ENCODE measurements at regions not wholly inside any gene's neighbourhood (a gene's known extent, or its start where the extent isn't known, plus 50 kb on each side); places are given as distances from the start of the nearest gene placed in this dataset.
"Not testable (repeated sequence)": the region's sequence is repeated elsewhere in the genome, so short reads cannot be mapped to it uniquely, and the experiment has no call there.

DNA sequence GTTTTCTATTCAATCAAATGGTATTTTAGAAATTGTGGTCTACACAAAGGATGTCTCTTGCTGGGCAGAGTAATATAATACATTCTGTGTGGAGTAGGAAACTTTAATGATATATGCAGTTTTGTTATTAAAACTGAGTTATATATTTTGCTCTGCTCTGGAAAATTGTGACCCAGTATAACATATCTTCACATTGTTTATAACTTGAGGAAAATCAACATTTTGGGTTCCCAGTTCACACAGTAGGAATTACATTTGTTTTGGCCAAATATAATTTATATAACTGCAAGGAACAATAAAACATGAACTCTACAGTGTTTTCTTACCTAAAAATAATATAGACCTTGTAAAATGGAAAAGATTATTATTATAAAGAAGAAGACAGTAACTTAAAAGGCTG lies 372.4 kb downstream of the OSR1 start:
- DNase-seq (ENCODE audit: low read depth in 2 of 2), result no peak

DNA sequence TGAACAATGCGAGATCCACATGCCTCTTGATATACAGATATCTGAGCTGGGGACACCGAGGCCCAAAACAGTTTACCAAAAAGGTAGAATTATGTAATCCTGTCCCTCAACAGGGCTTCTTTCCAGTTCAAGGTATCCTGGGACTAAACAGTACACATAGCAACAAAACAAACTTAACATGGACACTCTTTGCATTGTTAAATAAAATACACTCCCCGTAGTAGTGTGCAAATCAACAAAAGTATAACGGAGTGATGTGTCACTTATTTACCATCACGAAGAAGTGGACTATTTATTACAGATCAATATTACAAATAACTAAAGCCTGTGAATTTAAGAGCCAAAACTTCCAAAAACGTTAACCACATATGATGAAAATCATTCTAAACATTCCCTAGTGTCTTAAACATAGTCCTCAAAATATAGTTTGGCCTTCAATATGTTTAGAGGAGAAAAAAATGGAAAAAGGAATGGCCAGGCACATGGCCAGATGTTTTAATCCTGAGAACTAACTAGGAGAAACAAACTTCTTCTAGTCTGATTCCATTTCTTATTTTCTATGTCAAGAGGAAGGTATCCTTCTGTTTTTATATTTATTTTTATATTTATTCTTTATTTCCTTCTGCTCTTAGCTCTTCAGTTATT lies 377.5 kb downstream of the OSR1 start:
- DNase-seq (ENCODE audit: low read depth in 2 of 2), result no peak

DNA sequence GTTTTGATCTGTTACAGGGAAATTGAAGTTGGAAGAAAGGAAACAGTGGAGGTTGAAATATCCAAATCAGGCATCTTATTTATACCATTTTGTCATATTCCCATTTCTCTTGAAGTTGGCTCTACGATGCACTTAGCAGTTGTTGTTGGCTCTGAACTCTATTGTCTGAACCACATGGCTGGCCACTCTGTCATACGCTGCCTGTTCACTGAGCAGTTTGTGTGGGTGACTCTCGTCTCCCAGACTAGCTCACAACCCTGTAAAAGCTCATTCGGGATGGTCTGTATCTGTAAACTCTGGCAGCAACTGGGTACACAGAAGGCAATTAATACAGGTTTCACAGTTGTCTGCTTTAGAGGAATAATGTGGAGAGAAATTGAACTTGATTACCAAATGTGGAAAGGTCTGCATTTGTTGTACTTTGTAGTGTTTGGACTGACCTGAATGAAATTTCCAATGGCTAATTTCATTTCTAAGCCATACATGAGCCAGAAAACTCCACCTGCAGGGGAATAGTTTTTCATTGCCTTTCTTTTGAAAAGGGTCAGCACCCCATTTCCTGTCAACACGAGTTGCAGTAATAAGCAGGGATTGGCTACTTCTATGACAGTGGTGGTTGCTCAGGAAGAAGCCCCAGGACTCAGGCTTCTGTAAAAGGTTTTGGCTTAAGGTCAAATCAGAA lies 378.2 kb downstream of the OSR1 start:
- no peak for DNase-seq (ENCODE audit: low read depth in 2 of 2)

DNA sequence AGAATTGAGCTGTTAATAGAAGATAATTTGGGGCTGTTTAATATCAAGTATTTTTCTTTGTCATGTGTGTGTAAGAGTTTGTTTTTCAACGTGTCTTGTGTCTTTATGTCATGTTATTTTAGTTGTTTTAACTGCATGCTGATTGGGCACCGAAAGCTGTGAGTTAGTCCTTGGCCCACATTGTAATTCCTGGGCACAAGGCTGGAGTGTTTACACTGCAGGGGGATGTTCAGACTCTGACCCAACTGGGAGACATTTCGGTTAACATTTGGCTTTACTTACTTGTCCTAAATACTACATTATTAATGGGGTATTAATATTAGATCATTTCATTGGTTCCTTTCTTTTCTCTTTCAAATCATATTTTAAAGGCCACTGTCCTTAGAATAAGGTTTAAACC lies 381.0 kb downstream of the OSR1 start:
- DNase-seq (ENCODE audit: low read depth in 2 of 2), result no peak

DNA sequence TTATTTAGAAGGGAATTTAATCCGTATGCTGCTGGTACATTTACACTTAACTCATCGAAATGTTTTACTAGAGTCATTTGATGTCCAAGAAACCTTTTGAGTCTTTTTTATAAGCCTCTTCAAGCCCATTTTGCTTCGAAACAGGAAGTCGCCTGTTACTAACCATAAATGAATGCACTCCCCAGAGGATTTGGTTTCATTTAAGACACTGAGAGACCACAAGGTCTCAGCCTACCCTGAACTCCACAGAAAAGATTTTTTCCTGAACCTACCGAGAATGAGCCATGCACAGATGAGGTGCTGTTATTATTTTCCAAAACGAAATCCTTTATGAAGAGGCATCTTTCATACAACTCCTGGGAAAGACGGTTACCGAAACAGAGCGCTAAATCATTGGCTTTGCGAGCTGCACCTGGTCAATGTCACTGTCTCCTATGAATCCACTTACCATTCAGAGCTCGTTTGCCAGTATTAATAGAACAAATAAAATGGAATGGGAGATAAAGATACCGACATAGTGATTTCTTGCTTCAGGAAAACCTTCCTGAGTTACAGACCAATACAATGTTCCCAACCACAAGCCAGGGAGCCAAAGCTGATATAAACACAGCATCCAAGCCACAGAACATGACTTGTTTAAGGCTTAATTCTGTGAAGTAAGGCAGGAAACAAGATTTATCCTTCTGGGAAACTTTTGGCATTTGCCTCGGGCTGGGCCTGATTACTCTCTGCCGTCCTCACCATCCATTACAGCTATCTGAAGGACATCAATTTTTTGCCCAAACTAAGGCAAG lies 382.1 kb downstream of the OSR1 start:
- no peak for DNase-seq (ENCODE audit: low read depth in 2 of 2)

DNA sequence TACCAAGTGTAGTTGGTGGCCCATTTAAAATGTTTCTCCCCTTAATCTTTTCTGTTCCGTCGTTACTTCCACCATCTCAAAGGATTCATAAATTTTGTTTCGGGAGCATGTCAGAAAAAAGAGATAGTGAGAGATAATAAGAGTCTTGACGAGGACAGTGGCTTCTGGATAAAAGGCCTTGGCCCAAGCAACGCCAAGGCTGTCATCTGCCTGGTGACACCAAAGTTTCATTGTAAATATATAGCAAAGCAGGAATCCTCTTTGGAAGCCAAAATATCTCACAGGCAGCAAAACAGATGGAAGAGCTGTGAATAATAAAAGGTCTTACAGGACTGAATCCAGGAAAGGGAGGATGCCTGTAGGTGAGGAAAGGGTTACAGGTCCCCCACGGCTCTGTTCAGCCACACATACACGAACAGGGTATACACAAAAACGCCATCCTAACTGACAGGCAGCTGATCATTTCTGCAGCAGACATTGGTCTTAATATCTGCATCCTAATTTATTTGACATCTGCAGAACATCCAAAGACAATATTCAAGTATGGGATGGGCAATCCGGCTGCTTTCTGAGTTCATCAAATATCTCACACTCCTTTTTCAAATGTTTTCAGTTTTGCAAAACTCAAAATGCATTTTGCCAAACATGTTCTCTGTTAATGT lies 382.8 kb downstream of the OSR1 start:
- no peak for DNase-seq (ENCODE audit: low read depth in 2 of 2)

DNA sequence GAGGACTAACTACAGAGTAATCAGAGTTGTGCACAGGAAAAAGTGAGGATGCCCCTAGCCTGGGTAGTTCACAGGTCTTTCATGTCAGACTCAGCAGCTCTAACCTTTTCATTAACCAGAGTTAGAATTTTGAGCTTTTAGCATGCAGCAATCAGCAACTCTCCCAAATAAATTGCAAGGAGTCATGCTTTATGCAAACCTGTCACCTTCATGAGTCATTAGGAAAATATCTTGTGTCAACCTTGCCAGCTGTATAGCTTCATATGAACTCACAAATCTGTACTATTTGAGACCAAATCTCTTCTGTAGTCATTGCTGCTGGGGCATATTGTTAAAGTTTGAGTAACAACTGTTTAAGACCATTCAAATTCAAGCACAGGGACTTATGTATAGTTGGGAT lies 382.3 kb upstream of the NT5C1B start:
- no peak for DNase-seq (ENCODE audit: low read depth in 2 of 2)

DNA sequence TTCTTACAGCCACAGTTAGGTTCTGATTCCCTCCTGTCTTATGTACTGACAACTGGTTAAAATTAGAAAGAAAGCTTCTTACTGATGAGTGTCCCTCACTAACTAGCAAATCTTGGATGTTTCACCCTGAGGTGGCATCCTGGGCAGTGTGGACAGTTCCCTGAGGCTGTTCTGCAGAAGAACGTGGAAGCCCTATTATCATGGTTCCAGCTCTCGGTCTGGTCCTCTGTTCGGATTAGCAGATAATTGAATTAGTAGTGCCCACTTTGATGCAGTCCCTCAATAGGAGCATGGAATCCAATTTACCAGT lies 381.7 kb upstream of the NT5C1B start:
- DNase-seq (ENCODE audit: low read depth in 2 of 2), result no peak

DNA sequence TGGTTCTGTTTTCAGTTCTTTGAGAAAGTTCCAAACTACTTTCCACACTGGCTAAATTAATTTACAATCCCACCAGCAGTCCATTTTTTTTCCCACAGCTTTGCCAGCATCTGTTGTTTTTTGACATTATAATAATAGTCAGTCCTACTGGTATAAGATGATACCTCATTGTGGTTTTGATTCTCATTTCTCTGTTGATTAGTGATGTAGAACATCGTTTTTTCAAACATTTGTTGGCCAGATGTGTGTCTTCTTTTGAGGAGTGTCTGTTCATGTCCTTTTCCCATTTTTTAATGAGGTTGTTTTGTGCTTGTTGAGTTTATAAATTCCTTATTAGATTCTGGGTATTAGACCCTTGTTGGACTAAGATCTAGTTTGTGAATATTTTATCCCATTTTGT lies 376.8 kb upstream of the NT5C1B start:
- no peak for DNase-seq (ENCODE audit: low read depth in 2 of 2)

DNA sequence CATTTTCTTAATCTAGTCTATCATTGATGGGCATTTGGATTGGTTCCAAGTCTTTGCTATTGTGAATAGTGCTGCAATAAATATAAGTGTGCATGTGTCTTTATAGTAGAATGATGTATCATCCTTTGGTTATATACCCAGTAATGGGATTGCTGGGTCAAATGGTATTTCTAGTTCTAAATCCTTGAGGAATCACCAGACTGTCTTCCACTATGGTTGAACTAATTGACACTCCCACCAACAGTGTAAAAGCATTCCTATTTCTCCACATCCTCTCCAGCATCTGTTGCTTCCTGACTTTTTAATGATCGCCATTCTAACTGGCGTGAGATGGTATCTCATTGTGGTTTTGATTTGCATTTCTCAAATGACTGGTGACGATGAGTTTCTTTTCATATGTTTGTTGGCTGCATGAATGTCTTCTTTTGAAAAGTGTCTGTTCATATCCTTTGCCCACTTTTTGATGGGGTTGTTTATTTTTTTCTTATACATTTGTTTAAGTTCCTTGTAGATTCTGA lies 374.4 kb upstream of the NT5C1B start:
- DNase-seq (ENCODE audit: low read depth in 2 of 2), result not testable (repeated sequence)

DNA sequence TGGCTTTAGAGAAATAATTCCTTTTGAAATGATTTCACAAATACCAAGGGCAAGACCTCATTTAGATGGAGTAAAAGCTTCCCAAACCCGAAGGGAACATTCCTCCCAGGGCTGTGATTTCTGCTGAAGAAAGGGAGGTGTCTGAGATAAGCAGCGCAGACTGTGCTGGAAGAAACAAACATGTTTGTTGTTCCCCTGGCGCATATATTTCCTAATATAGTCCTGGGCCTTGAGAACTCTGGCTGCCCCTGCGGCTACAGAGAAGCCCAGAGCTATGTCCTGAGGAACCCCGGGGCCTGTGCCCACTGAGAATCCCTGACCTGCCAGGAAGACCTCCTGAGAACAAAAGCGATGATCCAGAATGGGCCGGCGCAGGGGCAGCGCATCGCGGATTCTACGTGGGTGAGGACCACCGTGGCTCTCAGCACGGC lies 372.6 kb upstream of the NT5C1B start:
- no peak for DNase-seq (ENCODE audit: low read depth in 2 of 2)

DNA sequence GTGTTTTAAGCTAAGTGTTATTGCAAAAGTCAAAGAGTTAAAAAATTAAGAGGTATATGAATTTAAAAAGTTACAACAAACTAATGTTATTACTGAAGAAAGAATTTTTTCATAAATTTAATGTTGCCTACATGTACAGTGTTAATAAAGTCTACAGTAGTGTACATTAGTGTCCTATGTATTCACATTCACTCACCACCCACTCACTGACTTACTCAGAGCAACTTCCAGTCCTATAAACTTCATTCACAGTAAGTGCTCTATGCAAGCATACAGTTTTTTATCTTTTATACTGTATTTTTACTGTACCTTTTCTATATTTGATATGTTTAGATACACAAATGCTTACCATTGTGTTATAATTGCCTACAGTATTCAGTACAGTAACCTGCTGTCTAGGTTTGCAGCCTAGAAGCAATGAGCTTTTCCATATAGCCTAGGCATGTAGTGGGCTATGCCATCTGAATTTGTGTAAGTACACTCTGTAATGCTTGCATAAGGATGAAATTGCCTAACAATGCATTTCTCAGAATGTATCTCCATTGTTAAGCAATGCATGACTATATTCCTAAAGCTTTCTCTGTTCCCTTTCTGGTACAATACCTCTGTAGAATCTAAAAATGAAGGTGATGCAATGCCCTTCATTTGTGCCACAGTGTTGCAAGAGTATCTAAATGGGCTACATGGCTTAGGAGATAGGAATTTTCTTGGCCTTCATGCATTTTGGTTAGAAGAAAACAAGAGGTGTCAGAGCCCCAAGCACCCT lies 370.8 kb upstream of the NT5C1B start:
- DNase-seq (ENCODE audit: low read depth in 2 of 2), result no peak

DNA sequence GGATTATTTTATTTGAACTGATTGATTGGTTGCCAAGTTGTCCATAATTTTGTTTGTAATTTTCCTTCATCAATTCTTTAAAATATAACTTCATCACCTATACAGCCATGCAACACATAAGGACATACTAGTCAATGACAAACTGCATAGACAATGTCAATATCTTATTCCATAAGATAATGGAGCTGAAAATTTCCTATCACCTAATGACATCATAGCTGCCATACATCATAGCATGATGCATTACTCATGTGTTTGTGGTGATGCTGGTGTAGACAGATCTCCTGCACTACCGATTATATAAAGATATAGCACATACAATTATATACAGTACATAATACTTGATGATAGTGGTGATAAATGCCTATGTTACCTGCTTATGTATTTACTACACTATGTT lies 369.8 kb upstream of the NT5C1B start:
- no peak for DNase-seq (ENCODE audit: low read depth in 2 of 2)

DNA sequence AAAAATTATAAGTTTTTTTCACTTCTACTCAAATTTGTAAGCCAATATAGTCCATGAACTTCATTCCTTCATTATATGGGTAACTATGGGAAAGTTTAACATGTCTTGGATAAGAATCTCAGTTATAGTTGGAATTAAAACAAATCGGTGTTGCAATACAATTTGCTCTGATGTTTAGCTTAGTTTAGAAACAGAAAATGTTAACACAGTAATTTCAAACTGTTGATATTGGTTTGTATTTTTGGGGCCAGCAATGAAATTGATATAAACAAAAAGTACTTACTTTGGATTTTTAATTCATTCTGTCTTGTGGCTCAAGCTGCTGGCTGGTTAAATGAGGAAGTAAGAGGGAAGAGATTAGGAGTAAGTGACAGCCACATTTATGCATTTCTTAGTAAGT lies 368.5 kb upstream of the NT5C1B start:
- DNase-seq (ENCODE audit: low read depth in 2 of 2), result no peak

DNA sequence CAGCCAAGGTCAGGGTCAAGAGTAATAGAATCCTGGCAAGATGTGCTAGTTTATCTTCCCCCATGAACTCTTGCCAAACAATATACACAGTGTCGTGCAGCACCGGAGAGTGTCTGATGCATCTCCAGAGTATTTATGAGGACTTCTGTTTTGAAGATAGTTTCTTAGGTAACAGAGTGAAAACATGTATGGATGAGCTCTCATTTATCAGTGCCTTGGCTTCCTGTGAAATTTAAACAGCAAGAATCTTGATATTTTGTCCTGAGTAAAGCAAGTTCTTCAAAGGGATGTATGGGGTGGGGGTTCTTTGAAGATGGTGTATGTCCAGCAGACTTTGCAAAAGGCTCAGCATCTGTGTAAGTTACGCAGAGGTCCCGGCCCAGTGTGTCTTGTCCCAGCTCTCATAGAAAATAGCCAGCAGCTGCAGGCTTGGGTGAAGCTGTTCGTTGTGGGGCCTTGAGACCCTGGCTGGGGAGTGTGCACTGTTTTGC lies 361.0 kb upstream of the NT5C1B start:
- no peak for DNase-seq (ENCODE audit: low read depth in 2 of 2)

DNA sequence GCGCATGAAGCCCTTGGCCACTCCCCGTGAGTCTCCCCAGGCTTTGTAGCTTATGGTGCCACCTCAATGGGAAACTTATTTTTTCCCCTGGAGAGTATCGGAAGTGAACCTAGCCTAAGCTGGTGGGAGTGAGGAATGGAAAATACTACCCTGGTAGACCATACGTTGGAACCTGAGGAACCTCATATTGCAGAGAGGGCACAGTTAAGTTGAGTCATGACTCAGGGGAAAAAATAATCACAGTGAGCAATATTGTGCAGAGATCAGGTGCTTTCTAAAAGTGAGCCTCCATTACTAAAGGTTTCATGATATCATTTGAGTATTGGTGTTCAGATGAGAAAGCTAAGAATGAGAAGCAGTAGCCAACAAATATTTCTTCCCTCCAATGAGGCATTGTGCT lies 360.5 kb upstream of the NT5C1B start:
- no peak for DNase-seq (ENCODE audit: low read depth in 2 of 2)

DNA sequence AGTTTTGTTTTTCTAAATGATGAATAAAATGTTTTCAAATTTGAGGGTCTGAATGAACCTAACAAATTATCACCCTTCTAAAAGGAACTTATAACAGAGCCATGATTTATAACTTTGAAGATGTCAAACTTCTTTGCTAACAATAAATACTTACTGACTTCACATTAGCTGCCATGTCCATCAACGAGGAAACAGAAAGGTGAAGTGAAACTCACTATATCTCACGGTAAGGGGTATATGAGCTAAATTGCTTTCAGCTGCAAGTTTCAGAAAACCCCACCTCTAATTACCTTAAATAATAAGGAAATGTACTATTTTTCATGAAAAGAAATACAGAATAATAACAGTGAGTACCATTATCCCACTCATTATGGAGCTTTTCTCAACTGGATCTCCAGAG lies 350.8 kb upstream of the NT5C1B start:
- DNase-seq (ENCODE audit: low read depth in 2 of 2), result no peak

DNA sequence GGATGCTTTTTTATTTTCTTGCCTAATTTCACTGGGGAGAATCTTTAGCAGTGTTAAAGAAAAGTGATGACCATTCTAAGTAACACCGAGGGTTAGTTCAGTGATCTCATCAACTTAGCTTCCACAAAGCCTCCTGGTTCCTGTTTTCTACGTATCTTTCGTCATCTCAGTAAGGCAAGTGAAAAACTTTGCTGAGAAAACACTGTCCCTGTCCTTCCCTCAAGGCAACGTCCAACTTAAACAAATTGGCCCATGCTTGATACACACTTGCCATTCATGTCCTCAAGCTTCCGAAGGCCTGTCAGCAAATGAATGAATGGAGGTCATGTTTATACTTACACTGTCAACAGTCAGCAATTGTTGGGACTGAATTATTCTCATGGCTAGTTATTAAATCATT lies 350.4 kb upstream of the NT5C1B start:
- DNase-seq (ENCODE audit: low read depth in 2 of 2), result not testable (repeated sequence)

DNA sequence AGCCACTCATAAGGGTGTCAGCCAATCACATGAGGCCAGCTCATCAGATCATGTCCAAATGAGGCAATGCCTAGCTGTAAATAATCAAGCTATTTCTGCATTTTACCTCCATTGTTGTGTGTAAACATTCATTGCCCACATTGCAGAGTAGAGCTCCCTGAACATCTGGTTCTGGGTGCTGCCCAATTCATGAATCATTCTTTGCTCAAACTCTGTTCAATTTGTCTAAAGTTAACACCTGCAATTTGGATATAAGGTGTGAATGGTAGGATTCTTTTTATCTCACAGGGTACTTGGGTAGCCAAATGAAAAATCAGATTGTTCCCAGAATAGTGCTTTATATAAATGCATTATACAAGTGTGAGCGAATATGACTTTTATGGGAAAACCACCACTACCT lies 345.5 kb upstream of the NT5C1B start:
- DNase-seq (ENCODE audit: low read depth in 2 of 2), result no peak

DNA sequence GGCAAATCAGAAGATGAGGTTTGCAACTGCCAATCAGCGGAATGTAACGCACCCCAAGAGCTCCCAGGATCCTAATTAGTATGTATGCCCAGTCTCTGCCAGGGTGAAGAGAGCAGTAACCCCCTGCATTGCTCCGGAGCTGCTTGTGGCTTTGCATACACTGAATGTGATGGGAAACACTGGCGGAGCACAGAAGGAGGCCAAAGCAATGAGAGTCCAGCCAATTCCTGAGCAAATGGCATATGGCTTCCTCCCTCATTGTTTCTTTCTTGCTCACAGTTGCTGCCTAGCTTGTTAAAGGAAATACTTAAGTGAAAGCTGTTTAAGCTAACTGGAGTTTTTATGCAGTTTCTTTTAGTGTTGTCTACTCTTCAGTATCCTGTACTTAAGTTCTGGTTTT lies 343.5 kb upstream of the NT5C1B start:
- no peak for DNase-seq (ENCODE audit: low read depth in 2 of 2)

DNA sequence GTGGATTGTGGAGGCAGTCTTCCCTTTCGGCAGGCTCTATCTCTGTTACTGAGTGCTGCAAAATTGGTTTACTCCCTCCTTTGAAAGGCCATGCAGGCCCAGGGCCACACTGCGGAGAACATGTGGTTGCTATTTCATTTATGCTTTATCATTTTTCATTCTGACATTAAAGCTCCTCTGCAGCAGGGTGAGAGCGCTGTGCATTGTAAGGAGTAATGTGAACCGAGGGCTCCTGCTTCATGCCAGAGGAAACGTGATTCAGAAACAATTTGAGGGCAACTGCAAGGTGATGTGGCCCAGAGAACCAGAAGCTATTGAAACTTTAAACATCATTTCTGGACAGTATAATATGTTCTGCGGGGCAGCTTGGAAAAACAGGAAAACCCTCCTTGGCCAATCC lies 341.6 kb upstream of the NT5C1B start:
- no peak for DNase-seq (ENCODE audit: low read depth in 2 of 2)

Data from stimulated activated CD4-positive, alpha-beta T cell treated with anti-CD3 and anti-CD28 coated beads, Interleukin-12 subunit alpha, Interleukin-12 subunit beta, amount 100 ng/mL, for 24 hours (primary cell).